Stimulated activated CD8-positive, alpha-beta memory T cell treated with anti-CD3 and anti-CD28 coated beads, Interleukin-4, amount 100 ng/mL, for 24 hours (primary cell): ENCODE measurements at regions not wholly inside any gene's neighbourhood (a gene's known extent, or its start where the extent isn't known, plus 50 kb on each side); places are given as distances from the start of the nearest gene placed in this dataset.

Experiments used
- DNase-seq: peaks from one replicate; pipeline ENCODE4 v3.0.0-alpha.2; 2020; ENCODE audit warnings: low read depth

- DNase-seq = no peak
Measured at GRCh38 chr15:55026381-55026780, 170.4 kb downstream of the RSL24D1 start.

GRCh38 chr15:55017635-55018034, 179.1 kb downstream of the RSL24D1 start:
- DNase-seq = no peak

GRCh38 chr15:55016225-55016624, 180.5 kb downstream of the RSL24D1 start:
- no peak for DNase-seq

- DNase-seq = no peak
Measured at GRCh38 chr15:55015093-55015445, 181.7 kb downstream of the RSL24D1 start.

DNA sequence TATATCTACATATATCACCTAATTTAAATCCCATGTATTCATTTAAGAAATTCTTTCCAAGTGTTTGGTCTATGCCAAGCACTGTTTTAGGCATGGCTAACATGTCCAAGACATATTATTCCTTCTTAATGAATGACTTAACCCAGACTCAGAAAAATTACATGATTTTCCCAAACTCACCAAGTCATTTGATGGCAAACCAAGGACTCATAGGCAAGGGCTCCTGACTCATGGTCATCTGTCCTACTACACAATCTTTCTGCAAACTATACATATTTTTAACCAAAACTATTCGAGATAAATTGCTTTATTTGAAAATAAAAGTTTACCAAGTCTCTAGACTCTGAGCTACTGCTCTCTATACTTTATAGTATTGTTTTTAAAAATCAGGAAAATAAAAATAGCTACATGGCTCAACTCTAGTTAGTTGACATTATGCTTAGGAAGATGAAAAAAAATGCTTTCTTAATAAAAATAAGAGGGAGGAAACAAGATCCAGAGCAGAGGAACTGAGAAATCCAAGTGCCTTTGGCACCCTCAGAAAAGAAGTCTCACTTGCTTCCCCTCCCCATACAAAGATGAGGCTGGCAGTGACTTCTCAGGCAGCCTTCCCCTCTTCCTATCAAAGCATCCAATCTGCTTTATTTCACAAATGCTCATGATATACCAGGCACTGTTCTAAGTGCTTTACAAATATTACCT, 182.2 kb downstream of the RSL24D1 start:
- no peak for DNase-seq

GRCh38 chr15:55008421-55008820, 188.3 kb downstream of the RSL24D1 start:
- DNase-seq = no peak

GRCh38 chr15:55007561-55007960, 189.2 kb downstream of the RSL24D1 start:
- no peak for DNase-seq

DNA sequence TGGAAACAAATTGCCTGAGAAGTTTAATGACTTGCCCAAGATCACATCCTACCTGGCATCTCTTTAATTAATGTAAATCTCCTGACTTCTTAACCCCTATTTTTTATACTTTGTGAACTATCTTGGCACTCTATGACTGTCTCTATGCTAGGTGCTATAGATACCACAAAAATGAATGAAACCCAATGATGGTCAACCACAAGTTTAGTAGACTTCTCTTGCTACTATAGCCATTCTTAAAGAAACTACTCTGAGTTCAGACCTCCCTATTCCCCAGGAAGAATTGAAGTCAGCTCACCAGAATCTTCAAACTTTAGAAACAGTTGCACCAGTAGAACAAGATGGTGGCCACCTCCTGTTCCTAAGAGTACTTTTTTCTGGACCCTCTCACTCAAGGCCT, 191.1 kb downstream of the RSL24D1 start:
- no peak for DNase-seq

GRCh38 chr15:55003965-55004873, 192.5 kb downstream of the RSL24D1 start:
- no peak for DNase-seq

- no peak for DNase-seq
Measured at GRCh38 chr15:54998661-54999060, 198.1 kb downstream of the RSL24D1 start.

DNA sequence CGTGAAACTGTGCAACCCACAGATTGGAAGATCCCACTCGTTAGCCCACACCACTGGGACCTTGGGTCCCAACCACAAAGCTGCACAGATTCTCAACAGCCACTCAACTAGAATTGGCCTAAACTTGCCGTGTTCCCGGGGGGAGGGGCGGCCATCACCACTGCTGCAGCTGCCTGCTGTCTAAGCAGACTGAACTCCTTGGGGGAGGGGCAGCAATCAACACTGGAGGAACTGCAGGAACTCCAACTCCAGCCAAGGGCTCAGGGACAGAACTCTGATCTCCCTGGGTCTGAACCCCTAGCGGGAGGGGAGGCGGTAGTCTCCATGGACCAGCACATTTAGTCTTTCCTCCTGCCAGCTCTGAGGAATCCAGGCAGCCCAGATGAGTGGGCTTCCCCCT, 205.9 kb downstream of the RSL24D1 start:
- no peak for DNase-seq

GRCh38 chr15:54987881-54988280, 208.9 kb downstream of the RSL24D1 start:
- no peak for DNase-seq

GRCh38 chr15:54979964-54980363, 216.8 kb downstream of the RSL24D1 start:
- DNase-seq = no peak

DNA sequence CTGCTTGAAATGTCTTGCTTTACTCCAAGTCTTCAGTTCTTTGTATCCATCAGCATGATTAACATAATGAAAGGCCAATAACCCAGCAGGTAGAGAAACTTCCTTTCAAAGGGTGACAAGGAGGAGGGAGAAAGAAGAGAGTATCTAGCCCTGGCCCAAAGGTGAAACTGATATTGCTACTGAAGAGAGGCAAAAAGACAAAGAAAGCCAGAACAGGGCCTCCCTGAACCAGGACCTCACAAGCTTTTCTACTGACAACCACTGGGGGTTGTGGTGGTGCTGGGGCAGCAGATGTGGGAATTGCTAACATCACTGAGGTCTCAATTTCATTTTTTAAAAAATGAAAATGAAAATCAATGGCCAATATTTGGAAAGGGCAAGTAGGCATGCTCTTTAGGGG, 234.1 kb downstream of the RSL24D1 start:
- DNase-seq = no peak

DNA sequence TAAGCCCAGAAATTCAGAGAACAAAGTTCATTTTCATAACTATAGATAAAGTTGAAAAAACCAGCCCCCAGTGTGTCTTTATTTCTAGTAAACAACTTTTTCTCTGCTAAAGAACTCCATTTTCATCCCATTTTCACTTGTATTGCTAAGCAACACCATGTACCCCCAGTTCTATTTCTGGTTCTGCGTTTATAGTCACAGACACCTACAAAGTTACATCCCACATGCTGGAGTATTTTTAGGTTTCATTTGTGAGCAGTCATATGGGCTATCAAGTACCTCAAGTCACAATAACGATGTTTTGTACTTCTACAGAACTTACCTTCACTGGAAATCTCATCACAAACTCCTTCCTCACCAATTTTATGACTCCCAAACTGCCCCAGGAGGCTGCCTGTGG, 236.5 kb downstream of the RSL24D1 start:
- no peak for DNase-seq

DNA sequence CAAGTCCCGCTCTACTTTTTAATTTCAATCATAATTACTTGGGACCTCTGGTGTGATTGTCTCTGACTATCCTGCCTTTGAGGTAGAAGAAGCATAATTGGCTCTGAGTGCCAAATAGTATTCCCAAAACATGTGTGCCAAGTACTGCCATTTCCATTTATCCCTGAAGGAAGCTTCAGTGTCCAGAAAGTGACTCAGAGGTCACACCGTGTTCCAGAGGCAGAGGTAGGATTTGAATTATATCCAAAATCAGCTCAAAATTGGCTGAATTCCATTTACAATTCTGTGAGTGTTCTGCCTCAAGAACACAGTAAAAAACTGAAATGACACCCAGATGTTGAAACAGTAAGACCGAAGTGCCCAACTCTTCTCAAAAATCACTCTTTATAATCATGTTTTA, 255.3 kb downstream of the RSL24D1 start:
- no peak for DNase-seq

DNA sequence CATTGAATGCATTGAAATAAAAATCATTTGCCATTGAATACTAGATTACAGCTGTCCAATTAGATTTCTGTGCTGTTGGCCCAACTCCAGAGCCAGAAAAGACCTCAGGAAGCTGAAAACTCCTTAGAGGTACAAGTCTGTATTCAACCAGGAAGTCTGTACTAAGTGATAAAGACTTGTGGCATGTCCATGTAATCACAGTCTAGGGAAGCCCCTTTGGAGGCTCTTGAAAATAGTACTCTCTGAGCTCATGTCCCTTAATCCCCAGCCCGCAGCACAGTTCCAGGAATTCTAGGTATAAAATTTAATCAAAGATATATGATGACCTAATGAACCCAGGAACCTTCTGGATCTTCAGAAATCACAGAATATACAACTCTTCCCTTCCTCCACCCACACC, 279.4 kb downstream of the RSL24D1 start:
- no peak for DNase-seq

GRCh38 chr15:54915380-54915779, 281.4 kb downstream of the RSL24D1 start:
- no peak for DNase-seq

DNA sequence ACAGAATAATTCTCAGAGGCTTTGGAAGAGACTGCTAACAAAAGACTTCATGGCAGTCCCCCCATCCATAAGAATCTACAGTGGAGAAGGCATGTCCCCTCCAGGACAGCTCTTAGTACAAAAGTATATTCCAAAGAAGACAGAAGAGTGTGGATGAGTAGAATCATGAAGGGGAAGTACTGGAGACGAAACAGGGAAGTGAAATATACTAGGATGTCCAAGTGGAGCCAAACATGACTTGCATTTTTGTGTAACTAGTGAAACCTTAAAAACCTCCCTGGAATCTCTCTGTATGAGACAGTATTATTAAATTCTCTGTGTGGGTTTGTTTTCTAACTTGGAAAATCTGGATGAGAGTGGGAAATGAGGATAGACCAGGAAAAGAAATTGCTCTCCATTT, 312.4 kb downstream of the RSL24D1 start:
- no peak for DNase-seq

DNA sequence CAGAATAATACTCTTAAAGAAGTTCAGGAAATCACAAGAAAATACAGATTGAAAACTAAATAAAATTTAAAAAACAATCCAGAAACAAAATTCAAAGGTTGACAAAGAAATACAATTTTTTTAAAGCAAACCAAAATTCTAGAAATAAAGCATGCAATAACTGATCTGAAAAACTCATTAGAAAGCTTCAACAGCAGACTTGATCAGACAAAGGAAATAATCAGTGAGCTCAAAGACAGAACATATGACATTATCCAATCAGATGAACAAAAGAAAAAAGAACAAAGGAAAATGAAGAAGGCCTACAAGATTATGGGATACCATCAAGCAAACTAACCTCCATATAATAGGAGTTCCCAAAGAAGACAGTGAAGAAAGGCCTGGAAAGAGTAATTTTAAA, 336.8 kb downstream of the RSL24D1 start:
- DNase-seq = no peak

GRCh38 chr15:54854667-54855066, 342.1 kb downstream of the RSL24D1 start:
- DNase-seq = no peak

DNA sequence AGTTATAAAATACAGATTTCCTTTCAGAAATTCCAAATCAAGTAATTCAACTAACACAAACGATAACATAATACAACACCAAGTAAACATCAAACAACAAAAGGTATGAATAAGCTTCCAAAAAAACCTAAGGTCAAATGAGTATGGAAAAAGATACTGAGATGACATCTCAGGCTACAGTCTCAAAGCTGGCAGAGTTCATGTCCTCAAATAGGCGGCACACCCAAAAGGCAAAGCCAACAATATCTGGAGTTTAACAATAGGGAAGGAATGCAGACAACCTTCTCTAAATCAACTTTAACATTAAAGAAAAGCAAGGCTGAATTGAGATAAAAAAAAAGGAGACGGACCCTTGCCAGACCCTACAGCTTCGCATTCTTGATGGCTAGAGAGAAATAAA, 346.6 kb downstream of the RSL24D1 start:
- DNase-seq = no peak

DNA sequence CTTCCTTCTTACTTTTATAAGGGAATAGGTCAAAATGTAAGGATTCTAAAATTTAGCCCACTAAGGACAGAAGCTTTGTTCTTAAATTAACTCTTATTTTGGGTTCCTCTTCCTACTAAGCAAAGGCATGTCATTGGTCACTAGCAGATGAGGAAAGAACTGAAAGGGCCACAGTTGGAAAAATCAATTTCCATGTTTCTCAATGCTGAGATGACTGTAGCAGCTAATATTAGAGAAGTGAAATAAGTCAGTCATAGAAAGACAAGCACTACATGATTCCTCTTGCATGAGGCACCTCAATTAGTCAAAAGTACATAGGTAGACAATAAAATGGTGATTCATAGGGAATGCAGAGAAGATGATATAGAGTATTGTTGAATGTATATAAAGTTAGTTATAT, 353.7 kb downstream of the RSL24D1 start:
- DNase-seq = no peak
